ENCODE measurements at regions not wholly inside any gene's neighbourhood (a gene's known extent, or its start where the extent isn't known, plus 50 kb on each side); places are given as distances from the start of the nearest gene placed in this dataset.

DNA sequence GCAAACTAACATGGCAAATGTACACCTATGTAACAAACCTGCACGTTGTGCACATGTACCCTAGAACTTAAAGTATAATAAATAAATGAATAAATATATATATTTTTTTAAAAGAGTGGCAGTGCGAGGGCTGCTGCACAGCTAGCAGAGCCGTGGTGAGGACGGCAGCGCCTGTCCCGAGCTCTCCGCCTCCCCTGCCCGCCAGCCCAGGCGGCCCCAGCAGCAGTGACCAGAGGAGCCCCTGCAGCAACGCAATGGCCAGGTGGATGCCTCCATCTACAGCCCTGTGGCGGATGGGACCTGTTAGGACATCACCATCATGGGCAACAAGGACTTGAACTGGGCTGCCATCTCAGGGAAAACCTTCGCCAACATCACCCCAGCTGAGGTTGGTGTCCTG, 351.9 kb downstream of the FAM72C start (continued):
- TF ChIP-seq, protein P1, sequence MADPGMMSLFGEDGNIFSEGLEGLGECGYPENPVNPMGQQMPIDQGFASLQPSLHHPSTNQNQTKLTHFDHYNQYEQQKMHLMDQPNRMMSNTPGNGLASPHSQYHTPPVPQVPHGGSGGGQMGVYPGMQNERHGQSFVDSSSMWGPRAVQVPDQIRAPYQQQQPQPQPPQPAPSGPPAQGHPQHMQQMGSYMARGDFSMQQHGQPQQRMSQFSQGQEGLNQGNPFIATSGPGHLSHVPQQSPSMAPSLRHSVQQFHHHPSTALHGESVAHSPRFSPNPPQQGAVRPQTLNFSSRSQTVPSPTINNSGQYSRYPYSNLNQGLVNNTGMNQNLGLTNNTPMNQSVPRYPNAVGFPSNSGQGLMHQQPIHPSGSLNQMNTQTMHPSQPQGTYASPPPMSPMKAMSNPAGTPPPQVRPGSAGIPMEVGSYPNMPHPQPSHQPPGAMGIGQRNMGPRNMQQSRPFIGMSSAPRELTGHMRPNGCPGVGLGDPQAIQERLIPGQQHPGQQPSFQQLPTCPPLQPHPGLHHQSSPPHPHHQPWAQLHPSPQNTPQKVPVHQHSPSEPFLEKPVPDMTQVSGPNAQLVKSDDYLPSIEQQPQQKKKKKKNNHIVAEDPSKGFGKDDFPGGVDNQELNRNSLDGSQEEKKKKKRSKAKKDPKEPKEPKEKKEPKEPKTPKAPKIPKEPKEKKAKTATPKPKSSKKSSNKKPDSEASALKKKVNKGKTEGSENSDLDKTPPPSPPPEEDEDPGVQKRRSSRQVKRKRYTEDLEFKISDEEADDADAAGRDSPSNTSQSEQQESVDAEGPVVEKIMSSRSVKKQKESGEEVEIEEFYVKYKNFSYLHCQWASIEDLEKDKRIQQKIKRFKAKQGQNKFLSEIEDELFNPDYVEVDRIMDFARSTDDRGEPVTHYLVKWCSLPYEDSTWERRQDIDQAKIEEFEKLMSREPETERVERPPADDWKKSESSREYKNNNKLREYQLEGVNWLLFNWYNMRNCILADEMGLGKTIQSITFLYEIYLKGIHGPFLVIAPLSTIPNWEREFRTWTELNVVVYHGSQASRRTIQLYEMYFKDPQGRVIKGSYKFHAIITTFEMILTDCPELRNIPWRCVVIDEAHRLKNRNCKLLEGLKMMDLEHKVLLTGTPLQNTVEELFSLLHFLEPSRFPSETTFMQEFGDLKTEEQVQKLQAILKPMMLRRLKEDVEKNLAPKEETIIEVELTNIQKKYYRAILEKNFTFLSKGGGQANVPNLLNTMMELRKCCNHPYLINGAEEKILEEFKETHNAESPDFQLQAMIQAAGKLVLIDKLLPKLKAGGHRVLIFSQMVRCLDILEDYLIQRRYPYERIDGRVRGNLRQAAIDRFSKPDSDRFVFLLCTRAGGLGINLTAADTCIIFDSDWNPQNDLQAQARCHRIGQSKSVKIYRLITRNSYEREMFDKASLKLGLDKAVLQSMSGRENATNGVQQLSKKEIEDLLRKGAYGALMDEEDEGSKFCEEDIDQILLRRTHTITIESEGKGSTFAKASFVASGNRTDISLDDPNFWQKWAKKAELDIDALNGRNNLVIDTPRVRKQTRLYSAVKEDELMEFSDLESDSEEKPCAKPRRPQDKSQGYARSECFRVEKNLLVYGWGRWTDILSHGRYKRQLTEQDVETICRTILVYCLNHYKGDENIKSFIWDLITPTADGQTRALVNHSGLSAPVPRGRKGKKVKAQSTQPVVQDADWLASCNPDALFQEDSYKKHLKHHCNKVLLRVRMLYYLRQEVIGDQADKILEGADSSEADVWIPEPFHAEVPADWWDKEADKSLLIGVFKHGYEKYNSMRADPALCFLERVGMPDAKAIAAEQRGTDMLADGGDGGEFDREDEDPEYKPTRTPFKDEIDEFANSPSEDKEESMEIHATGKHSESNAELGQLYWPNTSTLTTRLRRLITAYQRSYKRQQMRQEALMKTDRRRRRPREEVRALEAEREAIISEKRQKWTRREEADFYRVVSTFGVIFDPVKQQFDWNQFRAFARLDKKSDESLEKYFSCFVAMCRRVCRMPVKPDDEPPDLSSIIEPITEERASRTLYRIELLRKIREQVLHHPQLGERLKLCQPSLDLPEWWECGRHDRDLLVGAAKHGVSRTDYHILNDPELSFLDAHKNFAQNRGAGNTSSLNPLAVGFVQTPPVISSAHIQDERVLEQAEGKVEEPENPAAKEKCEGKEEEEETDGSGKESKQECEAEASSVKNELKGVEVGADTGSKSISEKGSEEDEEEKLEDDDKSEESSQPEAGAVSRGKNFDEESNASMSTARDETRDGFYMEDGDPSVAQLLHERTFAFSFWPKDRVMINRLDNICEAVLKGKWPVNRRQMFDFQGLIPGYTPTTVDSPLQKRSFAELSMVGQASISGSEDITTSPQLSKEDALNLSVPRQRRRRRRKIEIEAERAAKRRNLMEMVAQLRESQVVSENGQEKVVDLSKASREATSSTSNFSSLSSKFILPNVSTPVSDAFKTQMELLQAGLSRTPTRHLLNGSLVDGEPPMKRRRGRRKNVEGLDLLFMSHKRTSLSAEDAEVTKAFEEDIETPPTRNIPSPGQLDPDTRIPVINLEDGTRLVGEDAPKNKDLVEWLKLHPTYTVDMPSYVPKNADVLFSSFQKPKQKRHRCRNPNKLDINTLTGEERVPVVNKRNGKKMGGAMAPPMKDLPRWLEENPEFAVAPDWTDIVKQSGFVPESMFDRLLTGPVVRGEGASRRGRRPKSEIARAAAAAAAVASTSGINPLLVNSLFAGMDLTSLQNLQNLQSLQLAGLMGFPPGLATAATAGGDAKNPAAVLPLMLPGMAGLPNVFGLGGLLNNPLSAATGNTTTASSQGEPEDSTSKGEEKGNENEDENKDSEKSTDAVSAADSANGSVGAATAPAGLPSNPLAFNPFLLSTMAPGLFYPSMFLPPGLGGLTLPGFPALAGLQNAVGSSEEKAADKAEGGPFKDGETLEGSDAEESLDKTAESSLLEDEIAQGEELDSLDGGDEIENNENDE (IDR thresholded peaks at IDR 0.05; ENCODE audit: insufficient replicate concordance, low read length) = no peak
- no peak for TF ChIP-seq KDM4A (IDR thresholded peaks at IDR 0.05; ENCODE audit: low read depth, low read length, severe bottlenecking)
